H9 (cell line): ENCODE measurements at regions not wholly inside any gene's neighbourhood (a gene's known extent, or its start where the extent isn't known, plus 50 kb on each side); places are given as distances from the start of the nearest gene placed in this dataset.

Experiments
- DNase-seq: peaks from one replicate; pipeline ENCODE4 v3.0.0-alpha.2; 2017
- H2AFZ ChIP-seq: one replicate; pipeline ENCODE4 v1.6.1; 2013; ENCODE audit warnings: mild to moderate bottlenecking, low read length, control low read depth, moderate library complexity
- H2AK5ac ChIP-seq: 2 replicates; pipeline ENCODE4 v1.6.1; 2013; ENCODE audit warnings: low read length, control low read depth, mixed read lengths; ENCODE audit not compliant: insufficient read length
- H2BK120ac ChIP-seq: one replicate; pipeline ENCODE4 v1.6.1; 2013; ENCODE audit warnings: low read depth, mild to moderate bottlenecking, low read length, control low read depth, inconsistent platforms; ENCODE audit not compliant: poor library complexity, severe bottlenecking
- H2BK12ac ChIP-seq: 2 replicates; pipeline ENCODE4 v1.6.1; 2013; ENCODE audit warnings: low read length, control low read depth, mixed read lengths, low read depth; ENCODE audit not compliant: insufficient read length
- H2BK15ac ChIP-seq: 2 replicates; pipeline ENCODE4 v1.6.1; 2013; ENCODE audit warnings: low read depth, low read length, control low read depth
- H2BK20ac ChIP-seq: one replicate; pipeline ENCODE4 v1.6.1; 2013; ENCODE audit warnings: low read depth, mild to moderate bottlenecking, low read length, control low read depth, inconsistent platforms; ENCODE audit not compliant: poor library complexity, severe bottlenecking
- H2BK5ac ChIP-seq: 2 replicates; pipeline ENCODE4 v1.6.1; 2013; ENCODE audit warnings: low read length, control low read depth, mixed read lengths; ENCODE audit not compliant: insufficient read length
- H3K14ac ChIP-seq: 2 replicates; pipeline ENCODE4 v1.6.1; 2013; ENCODE audit warnings: low read length, control low read depth; ENCODE audit not compliant: insufficient read depth
- H3K18ac ChIP-seq: 2 replicates; pipeline ENCODE4 v1.6.1; 2013; ENCODE audit warnings: low read depth, mild to moderate bottlenecking, mixed read lengths, low read length, control low read depth; ENCODE audit not compliant: insufficient read length
- H3K23ac ChIP-seq: 2 replicates; pipeline ENCODE4 v1.6.1; 2013; ENCODE audit warnings: low read length, control low read depth, mixed read lengths, low read depth; ENCODE audit not compliant: insufficient read length
- H3K23me2 ChIP-seq: 2 replicates; pipeline ENCODE4 v1.6.1; 2013; ENCODE audit warnings: low read depth, mild to moderate bottlenecking, mixed read lengths, low read length, control low read depth; ENCODE audit not compliant: insufficient read length, poor library complexity, severe bottlenecking
- H3K27ac ChIP-seq: 2 replicates; pipeline ENCODE4 v1.5.1; 2013; ENCODE audit warnings: low read length, control low read depth, mixed read lengths, low read depth; ENCODE audit not compliant: insufficient read length
- H3K27me3 ChIP-seq: 2 replicates; pipeline ENCODE4 v1.6.1; 2013; ENCODE audit warnings: low read length, control low read depth, inconsistent platforms; ENCODE audit not compliant: insufficient read depth
- H3K4ac ChIP-seq: 2 replicates; pipeline ENCODE4 v1.6.1; 2013; ENCODE audit warnings: low read depth, mild to moderate bottlenecking, control low read depth, inconsistent platforms, low read length, moderate library complexity
- H3K4me1 ChIP-seq: 2 replicates; pipeline ENCODE4 v1.6.1; 2013; ENCODE audit warnings: low read length, control low read depth, inconsistent platforms; ENCODE audit not compliant: insufficient read depth
- H3K4me2 ChIP-seq: 2 replicates; pipeline ENCODE4 v1.6.1; 2013; ENCODE audit warnings: low read length, control low read depth, mixed read lengths; ENCODE audit not compliant: insufficient read length, insufficient read depth
- H3K56ac ChIP-seq: 2 replicates; pipeline ENCODE4 v1.6.1; 2013; ENCODE audit warnings: low read depth, mild to moderate bottlenecking, mixed read lengths, low read length, control low read depth; ENCODE audit not compliant: insufficient read length
- H3K79me1 ChIP-seq: 2 replicates; pipeline ENCODE4 v1.6.1; 2013; ENCODE audit warnings: low read depth, mild to moderate bottlenecking, moderate library complexity, low read length, control low read depth, inconsistent platforms; ENCODE audit not compliant: insufficient read depth, poor library complexity, severe bottlenecking
- H3K79me2 ChIP-seq: 2 replicates; pipeline ENCODE4 v1.6.1; 2013; ENCODE audit warnings: low read length, control low read depth, inconsistent platforms; ENCODE audit not compliant: insufficient read depth
- H3K9ac ChIP-seq: 2 replicates; pipeline ENCODE4 v1.6.1; 2013; ENCODE audit warnings: low read length, control low read depth, mixed read lengths; ENCODE audit not compliant: insufficient read length; ENCODE audit errors: extremely low read depth
- H3K9me3 ChIP-seq: one replicate; pipeline ENCODE4 v1.6.1; 2013; ENCODE audit warnings: low read depth, low read length, inconsistent platforms; ENCODE audit not compliant: control insufficient read depth
- H3T11ph ChIP-seq: one replicate; pipeline ENCODE4 v1.6.1; 2013; ENCODE audit warnings: mild to moderate bottlenecking, low read length, control low read depth, inconsistent platforms
- H4K20me1 ChIP-seq: one replicate; pipeline ENCODE4 v1.6.1; 2013; ENCODE audit not compliant: control insufficient read depth, insufficient read length, insufficient read depth
- H4K5ac ChIP-seq: 2 replicates; pipeline ENCODE4 v1.6.1; 2013; ENCODE audit warnings: low read depth, mild to moderate bottlenecking, mixed read lengths, low read length, control low read depth; ENCODE audit not compliant: insufficient read length
- H4K8ac ChIP-seq: replicated peaks from 2 replicates; pipeline ENCODE4 v1.6.1; 2013; ENCODE audit warnings: low read length, control low read depth, mixed read lengths, low read depth; ENCODE audit not compliant: insufficient read length
- H4K91ac ChIP-seq: 2 replicates; pipeline ENCODE4 v1.6.1; 2013; ENCODE audit warnings: low read depth, mild to moderate bottlenecking, moderate library complexity, mixed read lengths, low read length, control low read depth; ENCODE audit not compliant: insufficient read length
- H3K27ac Mint-ChIP-seq, 3 experiments: 2 replicates in 2 of 3; 3 replicates in 1 of 3; pipeline ENCODE4 v1.8.0; 2020 to 2021; ENCODE audit warnings: mixed read lengths in 3 of 3, mild to moderate bottlenecking in 1 of 3, moderate library complexity in 1 of 3
- H3K27me3 Mint-ChIP-seq: 2 replicates; pipeline ENCODE4 v1.8.0; 2021; ENCODE audit warnings: low read depth, mild to moderate bottlenecking, moderate library complexity, mixed read lengths
- H3K36me3 Mint-ChIP-seq, 3 experiments: 2 replicates in 2 of 3; 3 replicates in 1 of 3; pipeline ENCODE4 v1.8.0; 2020 to 2021; ENCODE audit warnings: low read depth in 3 of 3, mixed read lengths in 3 of 3; ENCODE audit not compliant: insufficient read depth in 1 of 3
- H3K4me1 Mint-ChIP-seq, 2 experiments: 2 replicates each; pipeline ENCODE4 v1.8.0; 2020; ENCODE audit warnings: mixed read lengths in 2 of 2
- H3K4me3 Mint-ChIP-seq, 2 experiments: 2 replicates in 1 of 2; 3 replicates in 1 of 2; pipeline ENCODE4 v1.8.0; 2020 to 2021; ENCODE audit warnings: mild to moderate bottlenecking in 2 of 2, mixed read lengths in 2 of 2, moderate library complexity in 1 of 2
- H3K9me3 Mint-ChIP-seq, 2 experiments: 2 replicates in 1 of 2; 3 replicates in 1 of 2; pipeline ENCODE4 v1.8.0; 2020; ENCODE audit warnings: mild to moderate bottlenecking in 2 of 2, mixed read lengths in 2 of 2, moderate library complexity in 1 of 2
- CTCF ChIP-seq: fragments of 200-600 bp; sonication (generic); conservative IDR thresholded peaks from 3 replicates; pipeline ENCODE4 v1.8.0; 2021; ENCODE audit warnings: antibody characterized with exemption, mild to moderate bottlenecking
- WGBS: extraction: QIAGEN DNeasy Blood & Tissue Kit; methylation state at CpG from one replicate; pipeline ENCODE4 v1.1.7; 2013; ENCODE audit warnings: missing lambda C conversion rate, low lambda C conversion rate, mixed read lengths; ENCODE audit not compliant: insufficient read length; ENCODE audit errors: extremely low coverage; 5-methylcytosine and 5-hydroxymethylcytosine counted together

- Mint-ChIP-seq H3K27ac (no peak overlapping the region), H3K27me3 (peaks cover 3% of the 10 kb centered on the region; the same call in 1 of the 2 replicates), H3K36me3 (no peaks in the 10 kb centered on the region), H3K4me3 (no peak overlapping the region), H3K4me1 (no peaks in the 10 kb centered on the region), H3K9me3 (peaks cover 0 to under 1% of the 10 kb centered on the region in 2 experiments; a peak in 2 of 5 replicates)
- H3K27ac ChIP-seq, result no peak overlapping the region
- no peak overlapping the region for H3K14ac ChIP-seq
- no peak overlapping the region for H2BK120ac ChIP-seq
- H3K23ac ChIP-seq, result no peak overlapping the region
- no peak overlapping the region for H2BK20ac ChIP-seq
- no CpG with 5 or more reads among the region's 2 CpGs for WGBS
- no peak overlapping the region for H4K91ac ChIP-seq
- H2BK15ac ChIP-seq, result no peak overlapping the region
- no peak overlapping the region for H2AK5ac ChIP-seq
- no peak overlapping the region for H3K4me2 ChIP-seq
- no peak overlapping the region for H3K4ac ChIP-seq
- H3K18ac ChIP-seq, result no peak overlapping the region
- no peak overlapping the region for H3K56ac ChIP-seq
- H3K23me2 ChIP-seq, result no peaks in the 10 kb centered on the region
- no peak overlapping the region for H4K5ac ChIP-seq
- no peaks in the 10 kb centered on the region for H3K27me3 ChIP-seq
- no peaks in the 10 kb centered on the region for H3K4me1 ChIP-seq
- no peak overlapping the region for H4K8ac ChIP-seq
- H3K9ac ChIP-seq, result no peak overlapping the region
- DNase-seq, result no peak
- H2AFZ ChIP-seq, result no peak overlapping the region
- no peaks in the 10 kb centered on the region for H3K79me2 ChIP-seq
- no peaks in the 10 kb centered on the region for H3K9me3 ChIP-seq
- no peak overlapping the region for H2BK12ac ChIP-seq
- H4K20me1 ChIP-seq, result no peaks in the 10 kb centered on the region
- H3K79me1 ChIP-seq, result no peaks in the 10 kb centered on the region
- H3T11ph ChIP-seq, result no peak overlapping the region
- TF ChIP-seq CTCF, result no peak
- no peak overlapping the region for H2BK5ac ChIP-seq
Measured at GRCh38 chr3:59286791-59287531, 237.1 kb upstream of the CFAP20DC start.
